GM21737 (cell line): ENCODE measurements at regions not wholly inside any gene's neighbourhood (a gene's known extent, or its start where the extent isn't known, plus 50 kb on each side); places are given as distances from the start of the nearest gene placed in this dataset.

ENCODE experiments used
- ATAC-seq: cut with Tn5 transposase; IDR thresholded peaks from one replicate; pipeline ENCODE4 v1.9.1; 2021; ENCODE audit warnings: mild to moderate bottlenecking, moderate library complexity; ENCODE audit not compliant: unreplicated experiment

DNA sequence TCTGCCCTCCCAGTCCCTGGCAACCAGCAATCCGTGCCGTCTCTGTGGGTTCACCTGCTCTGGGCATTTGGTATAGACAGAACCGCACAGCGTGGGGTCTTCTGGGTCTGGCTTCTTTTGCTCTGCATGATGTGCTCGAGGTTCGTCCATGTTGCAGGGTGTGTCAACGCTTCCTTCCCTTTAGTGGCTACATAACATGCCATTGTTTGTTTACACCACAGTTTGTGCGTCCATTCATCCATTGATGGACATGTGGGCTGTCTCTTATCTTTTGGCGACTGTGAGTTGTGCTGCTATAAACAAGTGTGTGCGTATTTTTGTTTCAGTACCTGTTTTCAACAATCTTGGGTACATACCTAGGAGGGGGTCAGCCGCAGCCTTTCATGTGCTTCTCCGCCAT, 149.5 kb upstream of the RPS6KA2 start:
- no peak for ATAC-seq

DNA sequence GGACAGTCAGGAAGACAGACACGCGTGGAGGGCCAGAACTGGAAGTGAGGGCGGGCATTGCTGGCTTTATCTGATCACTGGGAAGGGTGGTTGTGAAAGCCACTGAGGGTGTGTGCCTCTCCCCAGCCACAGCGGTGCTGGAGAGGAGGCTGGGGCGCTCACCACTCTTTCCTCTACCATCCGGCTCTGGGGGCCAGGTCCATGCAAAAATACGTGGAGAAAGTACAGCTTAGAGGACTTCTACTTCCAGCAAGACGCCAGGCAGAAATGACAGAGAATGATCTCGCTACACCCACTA, 148.8 kb upstream of the RPS6KA2 start:
- no peak for ATAC-seq

DNA sequence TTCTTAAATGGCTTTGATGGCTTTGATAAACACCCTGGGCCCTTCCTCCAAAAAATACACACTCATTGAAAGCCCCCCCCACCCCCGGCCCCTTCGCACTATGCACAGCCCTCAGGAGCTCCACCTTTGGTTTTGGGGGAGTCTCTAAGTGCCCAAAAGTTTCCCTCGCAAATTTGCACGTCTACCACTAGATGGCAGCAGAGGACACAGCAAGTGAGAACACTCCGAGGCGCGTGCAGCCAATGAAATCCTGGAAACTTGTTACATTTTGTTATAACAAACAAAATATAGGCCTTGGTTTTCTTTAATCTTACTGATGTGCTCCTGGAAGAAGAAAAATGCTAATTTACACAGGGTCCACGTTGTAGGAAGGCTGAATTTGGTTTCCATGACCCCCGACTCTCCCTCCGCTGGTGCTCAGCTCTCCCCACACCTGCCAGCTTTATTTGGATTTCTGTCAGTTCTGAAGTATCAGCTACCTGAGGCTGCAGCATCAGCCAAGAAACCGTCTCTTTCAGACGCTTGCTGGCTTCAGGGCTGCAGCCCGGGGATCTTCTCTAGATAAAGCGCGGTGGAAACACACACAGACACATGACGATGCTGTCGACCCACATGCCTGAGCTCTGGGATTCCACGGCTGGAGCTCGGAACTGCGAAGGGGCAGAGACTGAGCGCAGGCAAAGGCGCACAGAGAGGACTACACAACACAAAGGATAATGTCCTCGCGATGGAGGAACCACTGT, 148.3 kb upstream of the RPS6KA2 start:
- peak; percentile 74 for ATAC-seq

DNA sequence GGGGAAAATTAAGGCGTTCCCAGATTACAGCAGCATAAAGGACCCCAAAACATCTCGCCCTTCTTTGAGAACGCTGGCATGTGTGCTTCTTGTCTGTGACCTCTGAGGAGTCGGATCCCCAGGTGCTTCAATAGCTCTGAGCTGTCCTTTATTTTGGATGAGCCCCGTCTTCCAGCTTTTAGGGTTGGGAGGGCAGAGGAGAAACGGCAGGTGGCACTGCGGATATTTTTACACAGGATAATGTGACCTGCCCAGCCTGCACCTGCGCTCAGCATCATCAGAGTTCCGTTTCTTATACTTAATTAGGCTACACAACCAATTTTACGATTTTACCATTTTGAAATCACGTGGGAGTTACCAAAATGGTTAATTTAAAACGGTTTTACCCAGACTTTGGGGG, 147.7 kb upstream of the RPS6KA2 start:
- no peak for ATAC-seq

DNA sequence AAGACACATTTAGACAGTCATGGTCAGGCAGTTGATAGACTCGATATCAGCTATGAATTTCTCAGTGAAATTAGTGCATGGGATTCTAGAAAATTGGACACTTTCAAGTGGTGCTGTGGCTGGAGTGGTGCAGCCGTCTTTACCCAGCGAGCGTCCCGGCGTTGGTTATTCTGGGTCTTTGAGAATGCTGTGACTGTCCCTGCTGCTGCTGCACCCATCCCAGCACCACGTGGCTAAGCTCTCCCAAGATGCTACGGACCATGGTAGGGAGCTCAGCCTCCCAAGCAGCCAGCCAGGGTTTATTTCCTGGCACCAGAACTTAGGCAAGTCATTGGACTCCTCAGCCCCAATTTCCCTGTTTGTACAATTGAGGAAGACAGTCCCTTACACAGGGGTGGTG, 147.2 kb upstream of the RPS6KA2 start:
- no peak for ATAC-seq

DNA sequence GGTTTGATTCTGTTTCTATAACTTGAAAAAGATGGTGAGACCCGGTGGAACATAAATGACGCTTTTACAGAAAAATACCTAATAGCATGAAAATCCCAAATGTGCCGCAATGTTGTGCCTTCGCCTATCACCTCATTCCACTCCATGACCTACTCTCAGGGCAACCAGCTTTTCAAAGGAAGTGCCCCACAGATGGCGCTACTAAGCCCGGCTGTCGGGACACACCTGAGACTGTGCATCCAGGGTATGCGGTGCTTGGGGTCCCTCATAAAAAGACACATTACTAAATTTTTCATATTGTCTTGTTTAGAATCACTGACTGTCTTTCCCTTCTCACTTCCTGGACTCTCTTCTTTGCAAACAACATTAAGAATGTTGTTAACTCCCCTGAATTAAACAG, 145.5 kb upstream of the RPS6KA2 start:
- ATAC-seq: no peak

DNA sequence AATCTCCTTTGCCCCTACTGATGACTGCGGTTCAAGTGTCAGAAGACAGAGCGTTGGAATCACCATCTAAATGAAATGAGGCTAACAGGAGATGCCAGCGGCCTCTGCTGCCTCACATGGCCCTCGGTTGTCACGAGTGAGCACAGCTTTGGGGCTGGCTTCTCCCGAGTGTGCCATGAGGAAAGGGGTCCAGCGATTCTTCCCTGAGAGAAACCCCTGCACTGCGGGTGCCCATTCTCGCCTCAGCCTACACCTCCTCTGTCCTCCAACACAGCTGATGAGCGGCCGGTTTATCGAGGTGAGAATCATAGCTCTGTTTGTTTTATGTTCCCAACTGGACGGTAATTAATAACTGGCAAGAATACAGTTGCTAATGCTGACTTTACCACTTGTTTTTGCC, 144.7 kb upstream of the RPS6KA2 start:
- ATAC-seq: no peak

DNA sequence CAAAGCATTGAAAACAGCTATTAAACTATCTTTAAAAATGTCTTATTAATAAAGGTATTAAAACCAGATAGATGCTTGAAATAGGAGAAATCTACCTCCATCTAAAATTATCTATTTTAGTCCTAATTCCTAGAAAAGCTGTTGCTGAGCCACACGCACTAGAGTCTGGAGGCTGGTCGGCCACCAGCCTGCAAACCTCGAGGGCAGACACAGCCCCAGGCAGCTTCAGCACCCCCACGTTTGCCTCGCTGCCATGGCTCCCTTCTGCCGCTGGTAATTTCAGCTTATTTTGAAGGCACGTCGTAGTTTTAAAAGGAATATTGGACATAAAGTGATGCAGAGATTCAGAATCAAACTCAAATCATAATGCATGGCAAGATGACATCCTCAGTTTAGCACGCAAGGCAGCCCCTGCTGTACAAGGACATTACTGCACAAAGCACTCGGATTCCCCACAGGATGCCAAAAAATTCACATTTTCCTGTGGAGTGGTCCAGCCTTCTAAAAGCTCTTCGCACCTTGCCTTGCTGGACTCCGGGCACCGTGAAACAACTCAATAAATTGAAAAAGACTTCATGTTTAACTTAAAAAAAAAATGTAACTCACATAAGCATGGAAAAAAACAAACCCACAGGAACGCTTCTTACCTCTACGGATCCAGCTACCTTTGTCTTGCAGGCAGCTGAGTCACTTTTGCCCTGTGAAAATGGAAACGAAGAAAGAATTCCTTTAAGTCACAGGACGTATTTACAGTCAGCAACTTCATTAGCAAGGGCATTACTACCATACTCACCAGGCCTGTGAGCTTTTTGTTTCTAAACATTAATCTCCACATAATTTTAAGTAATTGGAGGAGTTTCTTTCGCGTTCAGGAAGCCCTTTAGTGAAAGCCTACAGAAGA, 143.4 kb upstream of the RPS6KA2 start:
- no peak for ATAC-seq

DNA sequence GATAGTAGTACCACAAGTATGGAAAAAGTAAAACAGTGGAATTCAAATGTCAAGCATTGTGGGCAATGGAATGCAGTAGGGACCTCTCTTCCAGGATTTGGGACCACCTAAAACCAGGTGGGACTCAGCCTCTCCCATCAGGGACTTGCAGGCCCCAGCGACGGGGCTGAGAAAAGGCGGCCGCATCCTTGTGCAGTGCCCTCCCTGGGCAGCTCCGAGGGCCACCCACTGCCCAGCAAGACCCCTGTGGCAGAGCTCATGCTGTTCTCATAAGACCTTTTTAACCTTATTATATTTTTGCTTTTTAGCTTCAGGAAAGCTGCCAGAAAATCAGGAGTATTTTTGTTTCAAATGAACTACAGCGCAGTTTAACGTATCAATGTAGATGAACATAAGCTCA, 142.6 kb upstream of the RPS6KA2 start:
- no peak for ATAC-seq

DNA sequence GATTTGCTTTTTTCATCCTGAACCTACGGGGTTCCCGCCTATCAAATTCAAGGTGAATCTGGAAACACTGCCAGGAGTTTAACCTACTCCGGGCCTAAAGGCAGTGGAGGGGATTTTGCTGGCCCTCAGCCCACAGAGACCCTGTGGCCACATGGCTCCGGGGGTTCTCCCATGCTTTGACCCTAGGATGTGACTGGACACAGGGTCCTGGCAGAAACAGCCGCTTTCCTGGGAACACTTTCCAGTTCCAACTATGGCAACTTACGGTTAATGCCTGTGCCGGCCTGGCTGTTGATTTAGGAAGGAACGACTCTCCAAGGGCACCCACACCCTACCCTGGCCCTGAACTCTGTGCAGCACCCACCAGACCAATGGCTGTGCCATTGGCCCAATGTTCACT, 141.7 kb upstream of the RPS6KA2 start:
- no peak for ATAC-seq

DNA sequence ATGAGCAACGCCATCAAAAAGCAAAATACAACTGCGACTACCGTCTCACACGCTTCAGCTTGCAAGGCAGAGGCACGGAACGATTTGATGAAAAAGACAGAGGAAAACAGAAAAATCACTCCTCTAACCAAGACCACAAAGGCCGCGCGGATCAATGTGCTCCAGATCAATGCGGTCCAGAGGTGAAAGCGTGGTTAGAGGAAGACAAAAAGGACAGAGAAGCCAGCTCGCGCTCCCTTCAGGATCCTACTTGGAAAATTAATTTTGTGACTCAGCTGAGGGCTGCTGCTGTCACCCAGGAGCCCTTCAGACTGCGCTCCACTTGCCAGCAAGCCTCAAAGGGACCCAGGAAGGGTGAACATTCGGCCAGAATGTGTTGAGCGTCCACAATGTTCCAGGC, 140.2 kb upstream of the RPS6KA2 start:
- no peak for ATAC-seq

DNA sequence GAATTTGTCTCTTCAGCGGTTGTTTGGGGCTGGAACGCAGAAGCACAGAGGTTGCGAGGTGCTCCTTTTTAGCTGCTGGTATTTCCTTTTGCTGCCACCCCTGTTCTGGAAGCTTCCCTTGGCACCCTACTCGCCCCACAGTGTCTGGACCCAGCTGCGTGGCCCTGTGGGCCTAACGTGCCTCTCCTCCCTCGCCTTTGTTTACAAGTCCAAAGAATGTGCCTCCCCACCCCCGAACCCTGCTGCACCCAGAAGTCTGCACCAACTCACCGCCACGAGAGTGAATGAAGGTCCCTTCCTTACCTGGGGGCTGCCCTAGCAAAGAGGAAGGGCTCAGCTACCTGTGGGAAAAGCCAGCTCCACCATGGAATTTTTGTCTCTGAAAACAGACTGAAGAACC, 139.7 kb upstream of the RPS6KA2 start:
- no peak for ATAC-seq

DNA sequence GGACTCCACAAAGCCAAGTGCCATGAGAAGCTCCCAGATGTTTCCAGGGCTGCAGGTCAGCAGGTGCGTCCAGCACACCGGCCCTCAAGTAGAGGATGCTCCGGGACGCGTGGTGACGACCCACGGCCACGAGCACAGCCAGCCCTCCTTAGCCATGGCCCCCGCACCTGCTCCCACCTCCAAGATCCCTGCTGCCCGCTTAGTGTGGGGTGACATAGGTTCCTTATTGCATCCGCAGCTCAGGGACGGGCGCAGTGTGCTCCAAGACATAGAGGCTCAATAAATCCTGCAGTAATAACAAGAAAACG, 138.1 kb upstream of the RPS6KA2 start:
- no peak for ATAC-seq

DNA sequence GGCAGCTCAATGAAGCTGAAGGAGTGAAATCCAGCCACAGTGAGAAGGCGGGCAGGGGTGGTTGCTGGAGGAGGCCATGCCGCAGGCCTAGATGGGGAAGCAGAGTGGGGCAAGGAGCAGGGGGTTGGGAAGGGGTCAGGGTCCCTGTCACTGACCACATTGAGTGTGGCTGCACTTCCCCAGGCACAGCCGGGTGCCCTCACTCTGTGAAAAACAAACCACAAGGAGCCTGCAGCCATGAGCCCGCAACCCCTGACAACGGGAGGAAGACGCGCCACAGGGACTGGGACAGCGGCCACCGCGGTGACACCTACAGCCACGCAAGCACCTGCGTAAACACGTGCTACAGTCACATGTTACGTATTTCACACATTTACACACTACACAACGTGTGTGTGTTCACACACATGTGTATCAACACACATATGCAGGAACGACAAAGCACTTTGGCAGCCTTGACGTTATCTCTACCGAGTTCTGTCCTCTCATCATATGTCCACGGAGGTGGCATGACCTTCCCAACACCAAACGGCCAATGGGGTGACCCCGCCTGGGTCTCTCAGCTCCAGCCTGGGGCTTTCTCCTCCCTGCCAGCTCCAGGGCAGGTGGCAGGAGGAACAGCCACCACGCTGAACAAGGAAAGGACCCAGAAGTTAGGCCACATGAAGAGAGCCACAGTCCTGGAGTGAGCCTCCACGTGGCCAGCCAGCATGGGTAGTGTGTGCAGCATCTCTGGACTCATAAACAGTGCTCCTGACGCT, 137.6 kb upstream of the RPS6KA2 start:
- no peak for ATAC-seq

DNA sequence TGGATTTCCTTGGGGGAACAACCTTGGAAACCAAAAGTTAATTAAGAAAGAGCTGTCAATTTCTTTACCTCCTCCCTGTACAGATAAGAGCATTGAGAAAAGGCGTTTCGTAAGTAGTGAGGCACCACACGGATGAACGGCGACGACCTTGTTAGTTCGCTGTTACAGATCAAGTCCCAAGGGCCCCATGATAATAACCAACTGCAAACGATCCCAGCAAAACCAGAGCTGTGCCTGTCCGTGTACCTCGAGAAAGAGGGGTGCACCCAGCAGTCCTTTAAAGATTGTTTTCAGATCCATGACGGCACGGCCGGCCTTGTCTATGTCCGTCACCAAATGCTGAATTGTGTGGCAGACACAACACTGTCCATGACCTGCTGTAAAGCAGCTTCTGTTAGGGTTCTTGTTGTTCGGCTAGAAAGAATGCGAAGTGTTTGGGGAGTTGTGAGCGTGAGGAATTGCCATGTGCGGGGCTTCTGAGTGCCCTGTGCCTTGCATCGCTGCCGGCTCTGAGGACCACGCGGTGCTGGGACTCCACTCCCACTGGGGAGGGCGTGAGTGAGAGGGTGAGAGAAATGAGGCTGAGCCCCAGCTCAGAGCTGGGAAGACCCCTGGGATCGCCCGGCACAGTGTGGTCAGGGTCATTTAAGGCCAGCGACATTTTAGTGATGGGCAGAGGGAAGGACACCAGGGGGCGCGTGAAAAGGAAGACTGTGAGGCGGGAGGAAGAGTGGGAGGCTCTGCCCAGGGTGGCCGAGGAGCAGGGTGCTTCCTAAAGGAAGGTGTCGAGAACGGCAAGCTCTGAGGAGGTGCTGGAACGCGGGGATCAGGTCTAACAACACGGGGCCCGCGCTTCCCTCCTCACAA, 136.8 kb upstream of the RPS6KA2 start:
- ATAC-seq: no peak

DNA sequence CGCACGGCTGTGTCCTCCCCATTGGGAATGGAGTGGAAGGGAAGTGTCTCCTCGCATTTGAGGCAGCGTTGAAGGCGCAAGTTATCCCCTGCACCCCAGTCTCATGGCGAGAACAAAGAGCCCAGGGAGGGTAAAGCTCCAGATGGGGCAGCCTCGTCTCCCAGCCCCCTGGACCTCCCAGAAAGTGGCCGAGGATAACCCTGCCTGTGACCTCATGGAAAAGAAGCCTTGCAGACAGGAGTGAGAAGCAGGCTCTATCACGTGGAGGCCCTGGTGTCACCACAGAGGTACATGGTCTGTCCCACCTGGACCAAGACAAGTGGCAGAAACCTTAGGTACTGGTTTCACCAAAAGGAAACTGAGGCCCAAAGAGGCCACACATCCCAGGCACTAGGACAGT, 134.8 kb upstream of the RPS6KA2 start:
- ATAC-seq: no peak

DNA sequence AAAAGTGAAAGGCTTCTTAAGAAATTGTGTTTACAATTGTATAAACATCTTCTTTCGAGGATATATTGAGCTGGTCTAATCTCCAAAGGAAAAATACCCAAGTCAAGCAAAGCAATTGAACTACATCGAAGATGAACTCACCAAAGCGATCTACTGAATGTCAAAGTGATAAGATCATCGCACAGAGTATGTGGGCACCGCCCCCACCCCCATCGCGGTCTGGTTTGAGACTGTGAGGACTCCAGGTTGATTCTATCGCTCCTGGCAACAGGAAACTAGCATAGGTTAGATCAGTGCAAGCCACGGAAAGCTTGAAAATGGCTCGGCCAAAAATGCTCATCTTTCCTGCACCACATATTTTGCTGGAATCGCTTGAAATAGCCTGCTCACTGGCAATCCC, 133.2 kb upstream of the RPS6KA2 start:
- ATAC-seq: no peak

DNA sequence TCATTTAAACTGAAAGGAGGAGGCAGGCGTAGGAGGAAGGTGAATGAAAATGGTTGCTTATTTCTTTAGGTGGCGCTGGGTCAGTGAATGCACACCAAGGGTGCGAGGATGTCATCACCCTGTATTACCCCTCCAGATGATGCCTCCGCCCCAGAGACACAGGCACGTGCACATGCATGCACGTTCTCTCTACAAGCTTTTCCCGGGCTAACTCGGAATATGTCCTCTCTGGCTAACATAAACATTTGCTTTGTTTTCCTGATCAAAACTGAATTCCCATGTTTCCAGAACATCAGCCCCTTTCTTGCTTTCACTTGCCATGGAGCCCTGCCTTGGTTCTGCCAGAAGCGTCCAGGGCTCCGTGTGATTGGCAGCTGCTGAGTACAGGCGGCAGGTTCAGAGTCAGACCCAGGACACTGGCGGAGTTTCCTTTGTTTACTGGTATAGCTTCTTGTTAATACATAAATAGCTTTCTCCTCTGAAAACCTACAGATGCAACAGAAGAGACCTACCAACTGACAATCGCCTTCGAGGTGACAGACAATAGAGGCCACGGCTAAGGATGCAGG, 131.2 kb upstream of the RPS6KA2 start:
- ATAC-seq: no peak

DNA sequence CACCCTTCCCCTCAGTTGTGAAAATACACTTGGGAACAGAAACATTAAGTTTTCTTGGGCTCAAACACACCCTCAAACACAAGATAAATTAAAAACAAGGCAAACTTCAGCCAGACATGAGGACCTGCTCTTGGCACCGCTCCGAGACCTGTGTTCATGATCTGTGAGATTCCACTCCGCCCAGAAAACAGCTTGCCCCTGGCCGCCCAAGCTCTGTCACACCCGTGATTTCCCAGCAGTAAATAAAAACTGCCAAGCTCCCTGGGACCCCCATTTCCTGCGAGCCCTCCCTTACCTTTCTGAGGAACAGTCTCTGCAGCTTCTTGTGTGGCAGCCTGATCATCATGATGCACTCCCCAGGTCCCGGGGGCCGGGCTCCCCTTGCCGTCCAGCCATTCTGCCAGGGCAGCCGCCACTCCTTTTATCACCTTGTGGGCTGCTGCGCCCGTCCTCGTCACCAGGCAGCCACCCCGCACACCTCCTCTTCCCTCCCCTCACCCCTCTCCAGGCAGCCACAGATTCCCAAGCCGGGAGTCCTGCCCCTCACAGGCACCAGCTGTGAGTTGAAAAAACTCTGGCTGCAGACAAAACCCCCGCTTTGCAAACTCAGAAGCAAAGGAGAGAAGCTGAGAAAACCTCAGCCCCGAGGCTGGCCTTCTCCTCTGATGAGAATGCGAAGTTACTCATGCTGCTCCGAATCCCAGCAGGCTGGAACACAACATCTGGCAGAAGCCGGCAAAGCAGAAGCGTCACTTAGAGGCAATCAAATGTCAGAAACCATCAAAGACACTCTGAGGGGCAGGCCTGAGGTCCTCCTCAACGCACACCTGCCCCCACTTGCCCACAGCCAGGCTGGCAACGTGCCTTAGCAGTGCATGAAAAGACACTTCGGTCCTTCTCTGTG, 130.4 kb upstream of the RPS6KA2 start:
- ATAC-seq: no peak
